ENCODE measurements at regions not wholly inside any gene's neighbourhood (a gene's known extent, or its start where the extent isn't known, plus 50 kb on each side); places are given as distances from the start of the nearest gene placed in this dataset.
"Not testable (repeated sequence)": the region's sequence is repeated elsewhere in the genome, so short reads cannot be mapped to it uniquely, and the experiment has no call there.

DNA sequence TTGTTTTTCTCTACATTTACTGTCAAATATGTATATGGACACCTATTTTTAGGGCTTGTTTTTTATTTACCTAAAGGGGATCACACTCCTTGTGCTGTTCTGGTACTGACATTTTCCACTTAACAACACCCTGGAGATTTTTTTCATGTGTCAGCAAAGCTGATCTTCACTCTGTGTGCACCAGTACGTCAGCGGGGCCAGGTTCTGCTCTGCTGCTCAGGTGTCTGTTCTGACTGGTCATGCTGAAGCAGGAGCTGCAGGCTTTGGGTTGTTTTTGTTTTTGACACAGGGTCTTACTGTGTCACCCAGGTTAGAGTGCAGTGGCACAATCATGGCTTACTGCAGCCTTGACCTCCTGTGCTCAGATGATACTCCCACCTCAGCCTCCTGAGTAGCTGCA is 81.9 kb upstream of the CCND2 start:
- no peak for DNase-seq

DNA sequence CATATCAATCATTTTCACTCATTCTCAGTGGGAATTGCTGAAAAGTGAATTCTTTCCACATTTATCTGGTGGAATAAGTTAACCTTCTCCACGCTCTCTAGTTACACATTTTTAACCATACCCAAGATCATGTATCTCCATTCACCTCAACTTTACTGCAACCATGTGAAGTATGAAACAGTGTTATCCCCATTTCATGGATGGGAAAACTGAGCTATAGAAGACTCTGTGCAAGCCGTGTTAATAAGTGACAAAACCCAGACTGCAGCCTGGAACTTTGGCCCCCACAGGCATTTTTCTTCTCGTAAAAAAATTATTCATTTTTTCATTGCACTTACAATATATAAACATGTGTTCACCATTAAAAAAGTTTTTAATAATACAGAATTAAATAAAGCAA is 82.4 kb upstream of the CCND2 start:
- no peak for DNase-seq

GRCh38 chr12:4190366-4191063 is 83.0 kb upstream of the CCND2 start:
- DNase-seq = no peak

DNA sequence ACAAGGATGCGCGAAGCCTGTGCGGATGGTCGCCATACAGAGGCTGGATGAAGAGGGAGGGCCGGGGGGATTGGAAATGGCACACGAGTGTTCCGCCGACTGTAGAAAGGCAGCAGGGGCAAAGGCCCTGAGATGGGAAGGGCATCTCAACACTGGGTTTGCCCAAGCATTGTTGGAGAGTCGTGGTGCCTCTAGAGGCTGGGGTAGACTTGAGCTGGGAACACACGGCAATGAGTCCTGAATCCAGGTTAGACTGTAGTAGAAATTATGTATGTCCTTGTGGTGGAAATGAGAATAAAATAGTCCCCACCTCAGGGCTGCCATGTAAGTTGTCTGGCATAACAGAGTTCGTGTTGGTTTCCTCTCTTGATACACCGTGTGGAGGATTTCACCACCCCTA is 83.8 kb upstream of the CCND2 start:
- no peak for DNase-seq

DNA sequence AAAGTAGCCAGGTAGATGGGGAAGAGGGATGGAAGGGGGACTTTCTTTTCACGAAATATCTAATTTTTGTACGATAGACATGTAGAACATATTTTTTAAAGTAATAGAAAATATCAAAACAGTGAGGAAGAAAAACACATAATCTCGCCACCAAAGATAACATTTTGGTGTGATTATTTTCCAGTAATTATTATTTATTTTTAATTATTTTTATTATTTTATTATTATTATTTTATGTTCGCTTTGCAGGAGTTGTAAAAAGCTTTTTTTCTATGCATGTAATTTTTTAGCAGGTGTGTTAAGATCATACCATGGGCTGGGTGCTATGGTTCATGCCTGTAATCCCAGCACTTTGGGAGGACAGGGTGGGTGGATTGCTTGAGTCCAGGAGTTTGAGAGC is 85.6 kb upstream of the CCND2 start:
- DNase-seq = no peak

DNA sequence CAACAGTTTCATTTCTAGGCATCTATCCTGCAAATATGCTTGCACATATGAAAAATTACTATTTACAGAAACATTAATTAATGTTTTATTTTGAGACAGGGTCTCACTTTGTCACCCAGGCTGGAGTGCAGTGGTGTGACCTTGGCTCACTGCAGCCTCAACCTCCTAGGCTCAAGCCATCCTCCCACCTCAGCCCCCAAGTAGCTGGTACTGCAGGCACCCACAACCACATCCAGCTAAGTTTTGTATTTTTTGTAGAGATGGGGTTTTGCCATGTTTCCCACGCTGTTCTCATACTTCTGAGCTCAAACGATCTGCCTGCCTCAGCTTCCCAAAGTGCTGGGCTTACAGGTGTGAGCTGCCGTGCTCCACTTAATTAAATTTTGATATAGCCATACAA is 86.2 kb upstream of the CCND2 start:
- not testable (repeated sequence) for DNase-seq

GRCh38 chr12:4178424-4179170 is 95.0 kb upstream of the CCND2 start:
- DNase-seq = no peak

DNA sequence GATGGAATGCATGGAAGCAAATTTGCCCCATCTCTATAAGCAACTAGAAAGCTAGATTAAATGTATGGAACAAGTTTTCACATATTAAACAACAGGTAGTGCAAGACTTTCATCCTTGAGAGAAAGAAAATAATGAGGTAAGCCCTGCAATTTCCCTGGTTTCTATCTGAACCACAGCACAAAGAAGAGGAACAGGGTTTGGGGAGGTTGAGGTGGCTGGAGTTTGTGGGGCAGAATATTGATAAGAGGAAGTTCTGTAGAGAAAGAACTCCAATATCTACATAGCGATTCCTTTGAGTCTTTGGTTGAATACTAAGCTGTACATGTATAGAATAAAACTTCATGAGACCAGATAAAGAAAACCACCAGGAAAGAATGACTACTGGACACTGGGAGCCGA is 96.3 kb upstream of the CCND2 start:
- no peak for DNase-seq

DNA sequence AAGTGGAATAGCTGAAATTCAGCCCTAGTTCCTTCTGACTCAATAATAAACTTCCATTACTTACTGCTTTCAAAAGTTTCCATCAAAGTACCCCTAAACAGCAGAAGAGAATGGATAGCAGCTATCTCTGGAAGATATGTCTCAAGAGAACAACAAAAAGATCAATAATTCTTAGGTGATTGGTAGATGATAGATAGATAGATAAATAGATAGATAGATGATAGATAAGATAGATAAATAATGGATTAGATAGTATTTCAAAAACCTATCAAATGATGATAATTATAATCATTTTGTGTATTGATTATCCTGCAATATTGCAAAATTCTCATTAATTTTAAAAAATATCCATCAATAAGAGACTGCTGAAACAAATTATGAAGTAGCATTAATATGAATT is 97.4 kb upstream of the CCND2 start:
- DNase-seq = no peak

- DNase-seq = no peak
Observed at GRCh38 chr12:4174417-4174816, 99.1 kb upstream of the CCND2 start.

DNA sequence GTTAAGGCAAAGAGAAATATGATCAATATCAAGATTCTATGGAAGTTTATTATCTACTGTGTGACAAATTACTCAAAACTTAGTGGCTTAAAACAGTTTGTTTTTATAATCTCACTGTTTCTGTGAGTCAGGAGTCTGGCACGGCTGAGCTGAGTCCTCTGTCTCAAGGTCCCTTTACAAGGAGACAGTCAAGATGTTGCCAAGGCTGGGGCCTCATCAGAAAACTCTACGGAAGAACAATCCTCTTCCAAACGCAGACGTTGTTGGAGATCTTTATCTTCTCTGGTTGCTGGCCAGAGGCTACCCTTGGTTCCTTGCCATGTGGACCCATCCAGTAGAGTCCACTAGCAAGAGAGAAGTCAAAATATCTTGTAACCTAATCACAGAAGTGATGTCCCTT is 100.6 kb upstream of the CCND2 start:
- DNase-seq = no peak

DNA sequence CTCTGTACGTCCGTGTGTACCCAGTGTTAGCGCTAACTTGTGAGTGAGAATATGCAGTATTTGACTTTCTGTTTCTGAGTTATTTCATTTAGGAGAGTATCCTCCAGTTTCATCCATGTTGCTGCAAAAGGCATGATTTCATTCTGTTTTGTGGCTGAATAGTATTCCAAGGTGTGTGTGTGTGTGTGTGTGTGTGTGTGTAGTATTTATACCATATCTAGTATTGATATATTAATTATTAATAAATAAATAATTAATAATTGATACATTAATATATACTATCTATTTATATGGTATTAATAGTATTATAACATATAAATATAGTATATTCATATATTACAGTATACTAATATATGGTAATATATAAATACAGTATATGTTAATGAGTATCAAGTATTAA is 101.8 kb upstream of the CCND2 start:
- DNase-seq = no peak

DNA sequence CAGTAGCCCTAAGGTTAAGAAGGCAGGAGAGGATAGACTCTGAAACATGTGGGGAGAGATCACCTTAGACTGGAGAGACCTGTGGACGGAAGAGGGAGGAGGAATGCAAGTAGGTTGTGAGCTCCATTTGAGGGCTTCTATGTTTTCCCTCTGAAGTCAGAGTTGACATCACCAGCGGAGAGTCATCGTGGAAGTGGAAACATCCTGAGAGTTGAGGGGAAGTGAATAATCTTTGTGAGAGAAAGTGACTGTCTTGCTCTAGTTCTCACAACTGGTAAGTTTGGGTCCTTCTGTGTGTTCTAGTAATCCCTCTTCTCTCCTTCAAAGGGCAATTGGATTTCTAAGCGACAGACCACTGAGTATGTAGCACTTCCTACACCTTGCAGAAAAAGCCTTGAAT is 103.6 kb upstream of the CCND2 start:
- no peak for DNase-seq

- no peak for DNase-seq
Observed at GRCh38 chr12:4169531-4169930, 104.0 kb upstream of the CCND2 start.

DNA sequence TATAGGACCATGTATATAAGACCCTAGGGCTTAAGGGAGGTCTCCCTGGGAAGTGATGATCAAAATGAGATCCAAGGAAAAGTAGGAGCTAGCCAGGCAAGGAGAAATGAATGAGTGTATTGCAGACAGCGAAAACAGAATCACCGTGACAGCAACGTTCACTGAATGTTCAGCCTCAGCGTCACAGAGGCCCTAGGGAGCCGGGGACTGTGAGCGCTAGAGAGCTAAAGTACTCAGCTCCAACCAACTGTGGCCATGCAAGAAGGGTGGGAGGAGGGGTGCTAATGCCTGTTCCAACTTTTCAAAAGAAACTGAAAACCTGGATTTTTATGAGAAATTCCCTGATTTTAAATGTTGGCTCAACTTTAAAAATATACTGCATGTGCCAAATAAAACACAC is 105.5 kb upstream of the CCND2 start:
- no peak for DNase-seq

GRCh38 chr12:4164559-4165558 is 108.7 kb upstream of the CCND2 start:
- peak; percentile 78 for DNase-seq

DNA sequence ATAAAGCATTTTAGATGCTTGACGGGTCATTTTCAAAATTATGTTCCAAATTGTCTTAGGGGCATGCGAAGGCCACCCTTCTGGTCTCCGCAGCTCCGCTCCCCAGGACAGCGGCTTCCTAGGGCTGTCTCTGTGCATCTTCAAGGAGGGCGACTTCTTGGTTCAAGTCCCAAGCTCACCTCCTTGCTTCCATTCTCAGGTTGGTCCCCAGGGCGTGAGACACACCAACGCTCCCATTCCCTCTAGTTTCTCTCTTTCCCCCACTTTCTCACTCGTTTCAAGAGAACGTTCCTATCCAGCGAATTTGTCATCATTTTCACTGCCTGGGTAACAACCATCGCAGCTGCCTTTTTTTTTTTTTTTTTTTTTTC is 109.4 kb upstream of the CCND2 start:
- no peak for DNase-seq

DNA sequence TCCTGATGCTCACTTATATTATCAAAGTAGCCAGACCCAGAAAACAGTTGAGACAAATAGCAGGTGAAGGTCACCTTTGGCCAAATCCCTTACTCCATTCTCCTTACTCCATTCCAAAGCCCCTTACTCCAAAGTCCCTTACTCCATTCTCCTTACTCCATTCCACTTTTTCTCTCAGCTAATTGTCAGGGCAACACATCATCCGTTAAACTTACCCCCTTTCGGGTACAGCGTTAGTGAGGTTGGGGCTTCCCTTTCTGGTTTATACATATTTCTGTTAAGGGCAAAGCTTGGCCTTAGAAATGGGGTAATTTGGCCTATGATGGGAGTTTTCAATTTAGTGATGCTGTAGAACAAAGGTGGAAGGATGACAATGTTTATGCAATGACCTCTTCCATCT is 111.8 kb upstream of the CCND2 start:
- no peak for DNase-seq

DNA sequence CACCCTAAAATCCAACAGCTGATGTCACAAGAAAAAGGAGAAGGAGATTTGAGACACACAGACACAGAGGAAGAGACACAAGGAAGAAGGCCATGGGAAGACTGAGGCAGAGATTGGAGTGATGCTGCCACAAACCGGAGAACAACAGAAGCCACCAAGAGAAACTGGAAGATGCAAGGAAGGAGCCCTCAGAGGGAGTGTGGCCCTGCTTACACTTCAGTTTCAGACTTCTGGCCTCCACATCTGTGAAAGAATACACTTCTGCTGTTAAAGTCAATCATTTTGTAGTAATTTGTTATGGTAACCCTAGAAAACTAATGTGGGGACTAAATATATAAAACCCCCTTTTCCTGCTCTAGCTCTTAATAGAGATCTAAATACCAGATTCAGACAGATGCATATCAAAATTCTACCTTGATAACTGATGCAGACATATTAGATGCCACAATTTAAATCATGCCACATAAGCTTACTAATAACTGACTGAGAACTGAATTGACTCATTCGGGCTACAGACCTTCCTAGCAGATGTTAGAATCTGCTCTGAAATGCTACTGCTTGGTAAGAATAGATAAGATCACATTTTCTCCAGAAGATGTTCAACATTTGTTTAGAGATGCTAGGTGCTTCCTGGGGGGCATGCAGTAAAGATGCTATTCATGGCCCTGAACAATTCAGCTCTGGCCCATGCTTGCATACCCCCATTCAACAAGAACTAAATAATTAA is 113.1 kb upstream of the CCND2 start:
- no peak for DNase-seq

DNA sequence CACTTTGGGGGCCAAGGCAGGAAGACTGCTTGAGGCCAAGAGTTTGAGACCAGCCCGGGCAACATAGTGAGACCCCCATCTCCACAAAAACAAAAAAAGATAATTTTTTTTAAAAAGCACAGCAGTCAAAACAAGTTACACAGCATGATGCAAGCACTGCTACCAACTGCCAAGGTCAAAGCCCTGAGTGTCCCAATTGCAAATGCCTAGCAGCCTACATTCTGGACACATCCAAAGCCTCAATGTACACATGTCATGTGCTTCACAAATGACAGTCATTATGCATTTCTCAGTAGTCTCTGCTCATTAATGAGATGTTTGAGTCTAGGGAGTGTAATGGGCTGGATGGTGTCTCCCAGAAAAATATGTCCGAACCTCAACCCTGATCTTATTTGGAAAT is 113.7 kb upstream of the CCND2 start:
- no peak for DNase-seq

- DNase-seq = no peak
Observed at GRCh38 chr12:4158306-4158705, 115.3 kb upstream of the CCND2 start.

DNA sequence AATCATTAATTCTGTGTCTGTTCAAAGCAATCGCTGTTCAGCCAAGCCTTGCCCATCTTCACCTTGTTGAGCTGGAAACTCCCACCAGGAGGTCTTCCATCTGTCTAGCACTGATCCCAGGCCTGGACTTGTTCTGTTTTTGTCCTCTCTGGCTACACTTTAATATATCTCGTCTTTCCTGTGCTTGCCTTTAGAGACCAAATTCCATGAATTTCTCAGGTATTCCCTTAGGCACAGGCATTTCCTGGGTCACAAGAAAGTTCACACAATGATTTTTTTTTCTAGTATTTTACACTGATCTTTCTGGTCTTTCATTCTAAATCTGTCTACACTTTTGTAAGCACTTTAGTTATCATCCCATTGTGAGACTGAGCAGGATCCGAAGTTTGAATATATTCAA is 116.4 kb upstream of the CCND2 start:
- no peak for DNase-seq

- DNase-seq = no peak
Observed at GRCh38 chr12:4156317-4156716, 117.2 kb upstream of the CCND2 start.

Measured in dermis blood vessel endothelial cell (primary cell).